ENCODE measurements at regions not wholly inside any gene's neighbourhood (a gene's known extent, or its start where the extent isn't known, plus 50 kb on each side); places are given as distances from the start of the nearest gene placed in this dataset.

DNA sequence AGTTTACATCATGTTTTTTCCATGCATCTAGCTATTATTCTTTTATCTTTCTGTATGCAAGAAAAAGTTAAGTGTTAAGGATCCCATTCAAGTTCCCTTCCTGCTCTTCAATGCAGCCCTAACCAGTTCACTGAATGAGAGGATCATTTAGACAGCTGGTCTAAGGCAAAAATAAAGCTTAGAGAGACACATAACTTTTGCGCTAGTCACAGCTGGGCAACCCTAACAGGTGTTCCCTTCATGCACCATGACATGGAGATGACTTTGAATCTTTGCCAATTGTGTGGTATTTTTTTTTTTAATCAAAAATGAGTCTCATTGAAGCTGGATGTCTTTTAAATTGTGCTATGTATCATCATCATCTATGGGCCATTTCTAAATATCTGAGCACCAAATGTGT is 393.8 kb upstream of the CYRIA start:
- H3F3A ChIP-seq (ENCODE audit: insufficient read depth, low read length): 0 out of 2 replicates have a peak, but pooled peaks cover 4% of the 10 kb centered on the region
- no peaks in the 10 kb centered on the region for H4K20me1 ChIP-seq (ENCODE audit: insufficient read depth, low read length)
- H3K4me3 ChIP-seq (ENCODE audit: low read length): no peak overlapping the region
- H3K27me3 ChIP-seq (replicated peaks; ENCODE audit: insufficient read depth, low read length): no peaks in the 10 kb centered on the region
- H3K4me1 ChIP-seq (ENCODE audit: low read length): no peaks in the 10 kb centered on the region
- H3K9me2 ChIP-seq (replicated peaks; ENCODE audit: insufficient read depth, low read length): no peaks in the 10 kb centered on the region
- H3K4me2 ChIP-seq (ENCODE audit: low read depth, low read length): no peak overlapping the region
- no peak for DNase-seq
- no peak overlapping the region for H2AFZ ChIP-seq (ENCODE audit: low read length)
- no peaks in the 10 kb centered on the region for H3K9me3 ChIP-seq (replicated peaks; ENCODE audit: insufficient read depth, low read length)
- no peak for TF ChIP-seq EZH2phosphoT487 (IDR thresholded peaks at IDR 0.05; ENCODE audit: low read length)
- no peaks in the 10 kb centered on the region for H3K79me2 ChIP-seq (ENCODE audit: low read length)
- H3K9ac ChIP-seq (ENCODE audit: low read length): no peak overlapping the region
- H3K27ac ChIP-seq (ENCODE audit: low read length): no peak overlapping the region
- no peaks in the 10 kb centered on the region for H3K36me3 ChIP-seq (replicated peaks; ENCODE audit: insufficient read depth, low read length)

DNA sequence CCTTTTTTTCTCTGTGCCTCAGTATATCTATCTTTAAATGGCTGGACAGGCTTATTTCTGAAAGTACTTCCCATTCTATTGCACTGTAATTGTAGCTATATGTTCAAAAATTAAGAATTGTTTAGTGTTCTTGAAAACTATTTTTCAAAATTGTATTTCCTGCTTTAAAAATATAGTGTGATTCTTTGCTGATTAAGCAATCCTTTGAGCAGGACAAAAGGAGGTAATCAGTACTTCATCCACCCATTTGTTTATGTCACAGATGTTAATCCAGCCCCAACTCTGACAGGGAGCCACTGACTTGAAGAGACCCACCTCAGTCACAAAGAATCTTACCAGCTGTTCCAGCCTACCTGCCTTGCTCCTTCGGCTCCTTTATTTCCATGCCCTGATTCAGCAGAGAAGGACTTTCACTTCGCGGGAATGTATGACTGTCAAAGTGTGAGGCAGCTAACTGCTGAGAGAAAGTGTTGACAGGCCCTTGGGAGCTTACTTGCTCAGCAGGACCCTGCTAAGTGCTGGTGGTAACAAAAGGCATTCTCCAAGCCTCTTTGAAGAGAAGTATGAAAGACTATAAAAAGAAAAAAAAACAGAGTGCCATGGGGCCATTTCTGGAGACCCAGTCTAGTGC is 393.3 kb upstream of the CYRIA start:
- Histone ChIP-seq H3K27ac (ENCODE audit: low read length) (no peak overlapping the region), H3K79me2 (ENCODE audit: low read length) (no peaks in the 10 kb centered on the region), H2AFZ (ENCODE audit: low read length) (no peak overlapping the region), H3K4me1 (ENCODE audit: low read length) (no peaks in the 10 kb centered on the region), H3K9ac (ENCODE audit: low read length) (no peak overlapping the region), H3F3A (ENCODE audit: insufficient read depth, low read length) (0 out of 2 replicates have a peak, but pooled peaks cover 4% of the 10 kb centered on the region), H3K27me3 (replicated peaks; ENCODE audit: insufficient read depth, low read length) (no peaks in the 10 kb centered on the region), H3K4me2 (ENCODE audit: low read depth, low read length) (no peak overlapping the region), H3K4me3 (ENCODE audit: low read length) (no peak overlapping the region), H4K20me1 (ENCODE audit: insufficient read depth, low read length) (no peaks in the 10 kb centered on the region), H3K36me3 (replicated peaks; ENCODE audit: insufficient read depth, low read length) (no peaks in the 10 kb centered on the region), H3K9me3 (replicated peaks; ENCODE audit: insufficient read depth, low read length) (no peaks in the 10 kb centered on the region), H3K9me2 (replicated peaks; ENCODE audit: insufficient read depth, low read length) (no peaks in the 10 kb centered on the region)
- TF ChIP-seq, protein P1, sequence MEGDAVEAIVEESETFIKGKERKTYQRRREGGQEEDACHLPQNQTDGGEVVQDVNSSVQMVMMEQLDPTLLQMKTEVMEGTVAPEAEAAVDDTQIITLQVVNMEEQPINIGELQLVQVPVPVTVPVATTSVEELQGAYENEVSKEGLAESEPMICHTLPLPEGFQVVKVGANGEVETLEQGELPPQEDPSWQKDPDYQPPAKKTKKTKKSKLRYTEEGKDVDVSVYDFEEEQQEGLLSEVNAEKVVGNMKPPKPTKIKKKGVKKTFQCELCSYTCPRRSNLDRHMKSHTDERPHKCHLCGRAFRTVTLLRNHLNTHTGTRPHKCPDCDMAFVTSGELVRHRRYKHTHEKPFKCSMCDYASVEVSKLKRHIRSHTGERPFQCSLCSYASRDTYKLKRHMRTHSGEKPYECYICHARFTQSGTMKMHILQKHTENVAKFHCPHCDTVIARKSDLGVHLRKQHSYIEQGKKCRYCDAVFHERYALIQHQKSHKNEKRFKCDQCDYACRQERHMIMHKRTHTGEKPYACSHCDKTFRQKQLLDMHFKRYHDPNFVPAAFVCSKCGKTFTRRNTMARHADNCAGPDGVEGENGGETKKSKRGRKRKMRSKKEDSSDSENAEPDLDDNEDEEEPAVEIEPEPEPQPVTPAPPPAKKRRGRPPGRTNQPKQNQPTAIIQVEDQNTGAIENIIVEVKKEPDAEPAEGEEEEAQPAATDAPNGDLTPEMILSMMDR (IDR thresholded peaks at IDR 0.05; ENCODE audit: low read length): no peak
- TF ChIP-seq EZH2 (optimal IDR thresholded peaks at IDR 0.05; ENCODE audit: low read depth, low read length): no peak
- no peak for TF ChIP-seq EZH2phosphoT487 (IDR thresholded peaks at IDR 0.05; ENCODE audit: low read length)
- no peak for DNase-seq

GRCh38 chr2:17057109-17058017 is 391.7 kb upstream of the CYRIA start:
- H3K4me1 ChIP-seq (ENCODE audit: low read length): no peaks in the 10 kb centered on the region
- H3K79me2 ChIP-seq (ENCODE audit: low read length): no peaks in the 10 kb centered on the region
- no peak overlapping the region for H3K27ac ChIP-seq (ENCODE audit: low read length)
- no peak overlapping the region for H2AFZ ChIP-seq (ENCODE audit: low read length)
- H3K4me2 ChIP-seq (ENCODE audit: low read depth, low read length): peak overlapping the region; percentile 19; the same call in 1 of the 2 replicates
- H3K9me2 ChIP-seq (replicated peaks; ENCODE audit: insufficient read depth, low read length): no peaks in the 10 kb centered on the region
- H3K4me3 ChIP-seq (ENCODE audit: low read length): no peak overlapping the region
- H3K36me3 ChIP-seq (replicated peaks; ENCODE audit: insufficient read depth, low read length): no peaks in the 10 kb centered on the region
- no peak for TF ChIP-seq EZH2 (optimal IDR thresholded peaks at IDR 0.05; ENCODE audit: low read depth, low read length)
- TF ChIP-seq, protein P1 (IDR thresholded peaks at IDR 0.05; ENCODE audit: low read length): no peak
- TF ChIP-seq EZH2phosphoT487 (IDR thresholded peaks at IDR 0.05; ENCODE audit: low read length): no peak
- peak; percentile 16 for DNase-seq
- no peaks in the 10 kb centered on the region for H4K20me1 ChIP-seq (ENCODE audit: insufficient read depth, low read length)
- H3K9me3 ChIP-seq (replicated peaks; ENCODE audit: insufficient read depth, low read length): no peaks in the 10 kb centered on the region
- H3K27me3 ChIP-seq (replicated peaks; ENCODE audit: insufficient read depth, low read length): no peaks in the 10 kb centered on the region
- 0 out of 2 replicates have a peak, but pooled peaks cover 4% of the 10 kb centered on the region for H3F3A ChIP-seq (ENCODE audit: insufficient read depth, low read length)
- no peak overlapping the region for H3K9ac ChIP-seq (ENCODE audit: low read length)
